GM21723 (cell line): ENCODE measurements at regions not wholly inside any gene's neighbourhood (a gene's known extent, or its start where the extent isn't known, plus 50 kb on each side); places are given as distances from the start of the nearest gene placed in this dataset.

Source experiments
- ATAC-seq: cut with Tn5 transposase; IDR thresholded peaks from one replicate; pipeline ENCODE4 v1.9.1; 2021; ENCODE audit warnings: mild to moderate bottlenecking, moderate library complexity; ENCODE audit not compliant: unreplicated experiment

DNA sequence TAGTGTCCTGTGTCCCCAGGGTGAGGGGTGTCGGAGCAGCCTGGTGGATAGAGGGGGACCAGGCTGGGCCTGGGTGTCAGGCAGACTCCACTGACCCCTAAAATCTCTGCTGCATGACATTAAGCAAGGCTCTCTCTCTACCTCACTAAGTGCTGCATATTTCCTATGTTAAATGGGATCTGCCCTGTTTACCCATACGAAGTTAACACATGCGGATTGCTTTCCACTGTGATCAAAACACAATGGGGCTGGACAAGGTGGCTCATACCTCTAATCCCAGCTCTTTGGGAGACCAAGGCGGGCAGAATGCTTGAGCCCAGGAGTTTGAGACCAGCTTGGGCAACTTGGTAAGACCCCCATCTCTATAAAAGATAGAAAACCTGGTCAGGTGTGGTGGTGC is 426.2 kb downstream of the MIAT start:
- ATAC-seq = no peak

DNA sequence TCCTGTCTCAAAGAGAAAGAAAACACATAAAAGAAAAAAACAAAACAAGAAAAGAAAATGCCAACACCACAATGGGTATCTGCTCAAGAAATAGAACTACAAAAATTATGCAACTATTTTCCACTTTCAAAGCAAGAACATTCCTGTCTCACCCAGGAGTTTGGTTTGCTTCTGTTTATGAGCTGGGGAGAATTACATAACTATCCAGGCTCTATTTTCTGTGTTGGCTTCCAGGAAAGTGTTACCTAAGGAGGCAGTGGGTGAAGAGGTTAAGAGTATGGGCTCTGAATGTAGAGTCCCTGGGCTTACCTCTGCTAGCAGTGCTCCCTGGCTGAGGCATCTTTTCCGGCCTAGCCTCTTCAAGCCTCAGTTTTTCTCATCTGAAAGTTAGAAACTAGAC is 426.7 kb downstream of the MIAT start:
- no peak for ATAC-seq

DNA sequence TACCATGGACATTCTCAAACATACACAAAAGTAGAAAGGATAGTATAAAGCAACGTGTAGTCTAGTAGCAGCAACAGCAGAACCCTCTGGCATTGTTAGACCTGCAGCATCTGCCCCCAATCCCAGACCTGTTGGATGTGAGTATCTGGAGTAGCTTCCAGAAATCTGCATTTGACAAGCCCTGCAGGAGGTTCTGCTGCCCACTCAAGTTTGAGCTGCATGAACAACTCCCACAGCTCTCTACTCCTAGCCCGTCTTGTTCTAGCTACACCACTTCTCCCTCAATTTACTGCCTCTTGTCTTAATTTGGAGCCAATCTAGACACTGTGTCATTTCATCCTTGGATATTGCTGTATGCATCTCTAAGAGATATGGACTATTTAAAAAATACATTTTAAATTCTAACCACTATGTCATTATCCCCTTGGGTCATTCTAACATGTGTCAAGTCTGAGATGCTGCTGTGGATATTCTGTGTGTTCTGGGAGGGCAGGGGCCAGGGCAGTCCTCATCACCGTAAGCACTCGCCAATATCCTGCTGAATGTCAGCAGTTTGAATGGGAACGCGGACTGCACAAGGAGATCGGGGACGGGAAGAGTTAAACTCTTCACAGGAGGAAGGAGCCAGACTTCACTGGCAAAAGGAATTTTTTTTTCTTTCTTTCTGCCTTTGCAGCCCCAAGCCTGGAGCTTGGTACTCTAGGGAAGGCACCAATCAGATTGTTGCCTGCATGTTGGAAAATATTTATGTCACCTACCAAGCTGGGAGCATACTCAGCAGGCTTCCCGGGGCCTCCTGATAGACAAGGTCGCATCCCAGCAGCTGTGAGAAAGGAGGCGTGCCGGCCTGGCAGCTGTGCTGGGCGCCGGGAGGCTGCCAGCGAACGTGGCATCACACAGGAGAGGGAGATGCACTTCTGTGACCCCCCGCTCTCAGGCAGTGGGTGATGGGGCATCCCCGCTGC is 429.0 kb downstream of the MIAT start:
- no peak for ATAC-seq

DNA sequence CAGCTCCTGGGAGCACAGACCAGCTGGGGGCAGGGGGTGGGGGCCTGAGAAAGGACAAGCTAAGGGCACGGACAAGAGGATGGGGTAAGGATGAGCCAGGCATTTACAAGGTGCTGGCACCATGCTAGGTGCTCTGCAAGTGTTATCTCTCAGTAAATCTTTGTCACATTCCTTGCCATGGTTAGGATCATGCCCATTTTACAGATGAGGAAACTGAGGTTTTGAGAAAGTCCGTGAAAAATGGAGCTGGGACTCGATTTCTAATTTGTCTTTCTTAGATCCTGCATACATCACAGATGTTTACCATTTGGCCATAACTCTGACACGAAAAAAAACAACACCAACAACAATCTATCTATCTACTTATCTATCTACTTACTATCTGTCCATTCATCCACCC is 429.7 kb downstream of the MIAT start:
- ATAC-seq = no peak

DNA sequence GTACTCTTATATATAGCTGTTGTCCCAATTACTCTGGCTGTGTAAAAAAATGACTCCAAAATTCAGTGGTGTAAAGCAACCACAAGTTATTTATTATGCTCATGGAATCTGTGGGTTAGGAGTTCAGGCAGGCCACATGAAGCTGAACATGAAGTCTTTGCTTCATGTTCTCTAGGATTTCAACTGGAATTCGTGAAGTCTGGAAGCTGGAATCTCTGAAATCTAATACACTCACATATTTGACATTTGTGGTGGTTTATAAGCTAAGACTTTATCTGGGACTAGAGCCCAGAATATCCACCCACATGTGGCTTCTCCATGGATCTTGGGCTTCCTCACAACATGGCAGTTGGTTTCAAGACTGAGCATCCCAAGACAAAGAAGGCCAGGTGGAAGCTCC is 430.6 kb downstream of the MIAT start:
- no peak for ATAC-seq

DNA sequence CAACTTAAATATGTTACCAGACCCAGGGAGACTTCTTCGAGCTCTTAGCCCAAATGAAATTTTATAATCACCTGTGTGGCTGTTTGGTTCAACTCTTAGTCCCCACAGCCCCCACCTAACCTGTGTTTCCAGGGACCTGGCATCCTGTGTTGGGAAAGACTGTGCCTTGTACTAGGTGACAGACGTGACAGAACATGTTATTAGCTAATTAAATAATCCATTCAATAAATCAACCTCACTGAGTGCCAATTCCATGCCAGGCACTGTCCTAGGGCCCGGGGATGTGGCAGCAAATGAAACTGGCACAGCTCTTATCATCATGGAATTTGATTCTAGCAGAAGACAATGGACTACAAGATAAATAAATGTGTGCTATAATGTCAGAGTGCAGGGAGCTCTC is 431.9 kb downstream of the MIAT start:
- no peak for ATAC-seq

DNA sequence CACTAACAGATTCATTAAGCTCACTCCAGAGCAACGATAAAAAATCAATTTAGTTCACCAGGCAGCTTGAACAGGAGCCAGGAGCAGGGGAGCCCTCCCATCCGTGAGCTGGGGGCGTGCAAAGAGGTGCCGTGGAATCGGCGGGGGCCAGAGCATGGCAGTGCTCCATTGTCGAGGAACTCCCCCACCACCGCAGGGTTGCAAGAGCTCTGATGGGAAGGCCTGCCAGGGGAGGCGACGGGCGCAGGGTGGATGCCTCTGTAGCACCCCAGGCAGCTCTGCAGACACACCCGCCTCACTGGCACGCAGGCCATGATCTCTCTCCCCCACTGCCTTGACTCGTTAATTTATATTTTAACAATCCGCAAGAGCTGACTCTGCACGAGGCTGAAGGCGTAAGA is 433.2 kb downstream of the MIAT start:
- no peak for ATAC-seq

DNA sequence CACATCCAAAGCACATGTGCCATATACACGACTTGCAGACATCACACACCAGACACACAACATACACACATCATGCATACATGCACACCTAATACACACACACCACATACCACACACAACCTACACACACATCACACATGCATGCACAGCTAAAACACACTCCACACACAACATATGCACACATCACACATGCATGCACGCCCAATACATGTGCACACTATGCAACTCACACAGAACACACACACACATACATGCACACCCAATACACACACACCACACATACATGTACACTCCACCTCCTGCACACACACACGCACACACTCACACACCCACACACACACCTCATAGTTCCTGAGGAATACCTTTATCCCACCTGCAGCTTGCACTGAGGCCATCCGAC is 436.0 kb downstream of the MIAT start:
- ATAC-seq = no peak

DNA sequence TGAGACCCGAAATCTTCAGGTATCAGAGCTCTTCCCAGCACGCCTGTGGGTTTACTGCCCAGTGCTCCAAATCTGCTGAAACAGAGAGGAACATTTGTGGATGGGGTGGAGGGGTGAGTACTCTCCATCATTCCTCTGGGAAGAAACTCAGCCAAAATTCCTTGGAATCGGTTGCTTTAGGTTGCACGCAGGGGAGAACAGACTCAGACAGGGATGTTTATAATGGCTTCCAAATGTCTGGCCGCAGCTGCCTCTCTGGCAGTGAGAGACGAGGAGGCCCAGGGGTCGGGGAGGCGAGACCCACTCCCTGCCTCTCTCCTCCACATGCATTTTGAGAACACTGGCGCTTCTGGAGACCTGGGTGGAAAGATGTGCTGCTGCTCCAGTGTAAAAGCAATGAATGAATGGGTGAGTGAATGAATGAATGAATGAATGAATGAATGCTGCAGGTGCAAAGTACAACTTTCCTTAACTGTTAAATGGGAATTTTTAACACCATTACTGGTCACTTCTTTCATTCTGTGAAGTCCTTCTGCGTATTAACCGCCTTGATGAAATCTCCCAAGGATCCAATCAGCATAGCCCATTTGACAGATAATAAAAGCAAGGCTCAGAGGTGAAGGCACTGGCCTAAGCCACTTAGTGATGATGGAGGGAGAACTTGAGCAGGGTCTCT is 437.4 kb downstream of the MIAT start:
- ATAC-seq = no peak

DNA sequence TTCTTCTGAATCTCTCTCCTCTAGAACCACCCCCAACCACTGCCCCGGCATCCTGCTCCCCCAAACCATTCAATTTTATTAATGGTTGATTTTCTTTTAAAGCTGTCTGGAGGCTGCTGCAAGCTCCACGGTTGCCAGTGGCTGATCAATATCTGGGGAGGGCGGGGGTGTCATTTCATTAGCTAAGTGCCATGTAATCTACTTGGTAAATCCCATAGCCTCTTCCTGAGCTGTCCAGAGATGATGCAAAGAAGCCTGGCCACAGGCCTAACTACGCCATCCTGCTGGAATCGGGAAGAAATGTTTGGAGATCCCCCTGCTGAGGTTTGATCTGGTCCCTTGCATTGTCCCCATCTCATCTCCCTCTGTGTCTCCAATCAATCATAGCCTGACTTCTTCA is 440.1 kb downstream of the MIAT start:
- ATAC-seq = no peak

DNA sequence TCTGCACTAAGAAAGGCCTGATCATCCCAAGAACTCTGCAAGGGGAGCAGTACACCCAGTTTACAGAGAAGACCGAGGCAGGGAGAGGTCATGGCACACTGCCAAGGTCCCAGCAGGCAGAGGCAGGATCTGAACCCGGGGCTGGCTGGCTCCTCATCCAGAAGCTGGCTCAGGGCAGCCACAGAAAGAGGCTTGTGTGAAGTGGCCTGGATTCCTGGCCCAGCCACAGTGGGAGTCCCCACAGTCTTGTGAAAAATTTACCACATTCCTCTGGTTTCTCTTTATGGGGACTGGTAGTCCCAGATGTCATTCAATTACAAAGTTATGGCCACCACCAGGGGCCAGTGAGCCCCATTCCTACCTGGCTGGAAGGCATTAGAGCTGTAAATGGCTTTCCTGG is 440.5 kb downstream of the MIAT start:
- ATAC-seq = no peak

DNA sequence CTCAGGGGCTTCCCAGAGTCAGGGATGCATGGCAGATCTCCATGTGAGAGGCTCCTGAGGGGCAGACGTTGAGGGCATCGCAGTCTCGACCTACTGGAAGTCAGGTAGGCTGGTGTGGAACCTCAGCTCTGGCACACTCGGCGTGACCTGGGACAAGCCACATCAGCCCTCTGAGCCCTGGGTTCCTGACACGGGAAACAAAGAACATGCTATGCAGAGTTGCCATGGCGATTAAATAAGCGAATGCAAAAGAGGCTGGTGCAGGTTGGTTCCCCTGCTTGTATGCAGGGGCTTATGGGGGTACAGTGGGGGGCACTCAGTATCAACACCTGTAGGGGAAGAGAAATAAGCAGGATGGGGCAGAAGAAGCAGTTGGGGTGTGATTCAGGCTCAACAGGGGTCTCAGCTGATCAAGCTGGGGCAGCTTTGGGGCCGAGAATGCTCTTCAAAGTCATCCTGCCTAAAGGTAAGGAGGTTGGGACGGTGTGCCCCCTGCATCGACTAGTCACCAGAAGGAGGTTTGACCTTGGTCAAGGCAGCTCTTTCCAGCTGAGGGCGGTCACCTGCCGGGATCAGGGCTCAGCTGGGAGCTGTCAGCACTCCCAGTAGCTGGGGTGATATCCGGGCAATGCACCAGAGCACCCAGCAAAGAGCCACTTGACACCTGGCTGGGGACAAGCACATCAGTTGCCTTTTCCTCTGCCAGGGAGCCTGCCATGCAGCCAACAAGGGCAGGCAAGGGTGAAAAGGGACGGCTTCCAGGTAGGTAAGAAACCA is 442.7 kb downstream of the MIAT start:
- no peak for ATAC-seq

DNA sequence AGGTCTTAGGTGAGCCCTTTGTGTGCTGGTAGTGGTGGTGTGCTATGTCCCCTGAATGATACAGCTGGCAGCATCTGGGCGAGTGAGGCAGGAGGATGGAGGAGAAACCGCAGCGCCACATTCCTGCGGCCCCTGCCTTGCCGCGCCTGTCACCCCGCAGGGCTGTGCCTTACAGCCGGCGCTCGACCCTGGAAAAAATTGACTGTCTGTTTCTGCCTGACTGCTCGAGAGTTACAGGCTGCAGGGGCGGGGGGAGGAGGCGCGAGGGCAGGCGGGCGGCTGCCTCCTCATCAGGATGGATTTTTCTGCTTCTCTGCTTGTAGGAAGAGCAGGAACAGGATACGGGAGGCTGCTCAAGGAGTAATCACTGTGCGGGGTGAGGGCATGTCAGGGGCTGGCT is 443.4 kb downstream of the MIAT start:
- ATAC-seq = no peak

DNA sequence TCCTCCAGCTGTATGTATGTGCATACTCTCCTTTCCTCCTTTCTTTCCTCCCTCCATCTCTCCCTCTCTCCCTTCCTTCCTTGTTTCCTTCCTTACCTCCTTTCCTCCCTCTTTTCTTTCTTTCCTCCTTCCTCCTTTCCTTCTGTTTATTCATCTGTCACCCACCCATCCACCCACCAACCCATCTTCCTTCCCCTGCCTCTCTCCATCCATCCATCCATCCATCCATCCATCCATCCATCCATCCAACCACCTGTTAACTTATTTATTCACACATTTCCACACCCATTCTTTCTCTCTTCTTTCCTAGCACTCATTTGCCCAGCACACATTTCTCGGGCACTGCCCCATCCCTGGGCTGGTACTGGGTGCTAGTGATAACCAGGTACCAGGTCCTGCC is 443.9 kb downstream of the MIAT start:
- no peak for ATAC-seq

DNA sequence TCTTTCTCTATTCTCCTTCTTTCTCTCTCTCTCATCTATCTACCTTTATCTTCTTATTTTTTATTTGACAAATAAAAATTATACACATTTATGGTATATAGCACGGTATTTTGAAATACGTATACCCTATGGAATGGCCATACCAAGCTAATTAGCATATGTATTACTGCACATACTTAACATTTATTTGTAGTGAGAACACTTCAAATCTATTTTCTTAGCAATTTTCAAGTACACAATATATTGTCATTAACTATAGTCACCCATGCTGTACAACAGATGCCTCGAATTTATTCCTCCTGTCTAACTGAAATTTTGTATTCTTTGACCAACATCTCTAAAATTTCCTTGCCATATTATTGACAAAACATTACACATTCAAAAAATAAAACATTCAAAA is 447.1 kb downstream of the MIAT start:
- no peak for ATAC-seq

DNA sequence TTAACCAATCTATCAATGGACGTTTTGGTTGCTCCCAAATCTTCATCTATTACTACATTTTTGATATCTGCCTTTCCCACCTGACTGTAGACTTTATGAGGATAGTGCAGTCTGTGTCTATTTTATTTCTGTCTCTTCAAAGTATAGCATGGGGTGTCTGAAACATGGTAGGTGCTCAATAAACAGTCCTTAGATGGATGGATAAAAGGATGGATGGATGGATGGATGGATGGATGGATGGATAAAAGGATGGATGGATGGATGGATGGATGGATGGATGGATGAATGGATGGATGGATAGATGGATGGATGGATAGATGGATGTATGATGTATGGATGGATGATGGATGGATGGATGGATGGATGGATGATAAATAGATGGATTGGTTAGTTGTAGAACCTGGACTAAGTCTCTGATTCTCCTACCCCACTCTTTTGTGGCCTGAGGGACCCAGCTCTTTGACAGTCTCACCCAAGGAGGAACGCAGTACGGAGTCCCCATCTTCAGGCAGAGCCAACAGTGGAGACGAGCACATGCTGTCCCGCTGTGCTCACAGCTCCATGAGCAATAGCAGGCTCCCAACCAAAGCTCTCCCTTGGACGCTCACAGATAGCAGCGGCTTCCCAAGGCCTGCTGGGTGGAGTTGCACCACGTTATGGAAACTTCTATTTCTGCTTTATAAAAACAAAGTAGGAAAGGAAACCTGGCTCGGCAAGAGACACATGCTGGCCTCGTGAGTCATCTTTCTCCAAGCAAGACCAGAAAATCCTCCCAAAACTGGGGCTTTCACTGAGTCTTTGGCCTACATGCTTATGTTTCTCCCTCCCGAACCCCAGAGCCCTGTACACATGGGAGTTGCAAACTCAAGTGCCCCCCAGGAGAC is 448.0 kb downstream of the MIAT start:
- no peak for ATAC-seq

DNA sequence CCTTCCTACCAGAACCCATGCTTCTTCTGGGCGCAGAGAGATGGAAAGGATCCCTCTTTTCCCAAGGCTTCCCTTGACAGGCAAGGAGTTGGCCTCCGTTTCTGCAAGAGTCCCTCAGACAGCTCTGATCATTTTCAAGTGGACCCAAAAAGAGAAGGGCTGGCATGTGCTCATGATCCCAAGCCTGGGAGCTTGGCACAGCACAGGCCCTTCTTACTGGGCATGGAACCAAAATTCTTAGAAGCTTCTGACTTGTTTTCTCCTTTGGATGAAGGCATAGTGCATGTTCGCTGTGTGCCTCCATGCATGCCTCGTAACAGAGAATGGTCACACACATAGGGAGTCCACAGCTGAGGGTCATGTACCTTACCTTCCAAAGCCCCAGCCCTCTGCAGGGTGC is 449.6 kb downstream of the MIAT start:
- ATAC-seq = no peak

DNA sequence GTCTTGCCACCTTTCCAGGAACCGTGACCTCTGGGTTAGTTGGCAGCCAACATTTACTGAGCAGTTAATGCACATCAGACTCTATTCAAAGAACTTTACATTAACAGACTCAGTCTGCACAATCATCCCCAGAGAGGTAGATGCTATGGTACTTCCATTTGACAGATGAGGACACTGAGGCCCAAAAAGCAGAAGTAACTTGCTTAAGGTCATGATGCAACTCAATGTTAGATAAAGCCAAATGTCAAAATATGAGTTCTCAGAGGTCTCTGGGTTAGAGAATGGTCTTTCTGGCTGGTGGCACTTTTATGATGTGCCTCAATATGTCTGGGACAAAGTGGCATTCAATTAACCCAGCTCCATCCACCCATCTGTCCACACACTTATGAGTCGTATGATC is 450.0 kb downstream of the MIAT start:
- no peak for ATAC-seq

DNA sequence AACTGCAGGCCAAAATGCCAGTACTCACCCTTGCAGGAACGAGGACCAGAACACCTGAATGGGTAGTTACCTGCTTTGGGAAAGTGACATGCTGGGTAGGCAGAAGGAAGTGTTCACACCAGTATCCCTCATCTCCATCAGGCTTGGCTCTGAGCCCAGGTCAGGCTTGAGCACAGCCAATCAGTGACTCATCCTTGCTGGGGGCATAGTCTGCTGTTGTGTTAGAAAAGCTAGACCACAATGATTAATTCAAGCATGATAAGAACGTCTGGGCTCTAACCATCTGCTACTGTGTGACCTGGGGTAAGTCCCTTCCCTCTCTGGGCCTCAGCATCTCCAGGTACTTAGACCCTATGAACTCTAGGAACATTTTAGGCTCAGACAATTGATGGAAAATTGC is 450.4 kb downstream of the MIAT start:
- ATAC-seq = no peak

DNA sequence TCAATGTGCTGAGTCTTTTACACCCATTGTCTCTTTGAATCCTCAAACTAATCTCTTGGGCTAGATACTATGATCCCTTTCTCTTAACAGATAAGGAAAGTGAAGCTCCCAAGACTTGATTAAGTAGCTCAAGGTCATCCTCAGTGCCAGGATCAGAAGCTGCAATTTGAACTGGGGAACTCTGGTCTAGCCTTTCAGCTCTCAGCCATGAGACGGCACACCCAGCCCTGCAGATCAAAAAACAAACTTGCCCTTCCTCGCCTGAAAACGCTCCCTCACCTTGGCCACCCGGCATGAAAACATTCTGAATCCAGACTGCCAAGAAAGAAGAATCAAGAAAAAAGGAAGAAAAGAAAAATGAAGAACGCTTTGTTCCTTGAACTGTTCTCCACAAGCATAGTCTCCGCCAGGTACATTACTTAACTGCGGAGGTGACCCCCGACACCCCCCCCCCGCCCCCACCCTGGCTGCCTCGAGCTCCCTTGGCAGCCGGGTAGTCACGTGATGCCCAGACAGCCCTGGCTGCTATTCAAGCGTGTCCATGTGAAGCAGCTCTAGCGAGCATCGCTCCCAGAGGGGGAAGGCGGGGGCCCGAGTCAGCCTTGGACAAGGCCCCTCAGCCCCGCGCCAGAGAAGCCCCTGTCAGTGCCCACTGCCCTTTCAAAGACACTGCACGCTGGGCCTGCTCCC is 451.2 kb downstream of the MIAT start:
- no peak for ATAC-seq
